HG03039 (cell line): ENCODE measurements at regions not wholly inside any gene's neighbourhood (a gene's known extent, or its start where the extent isn't known, plus 50 kb on each side); places are given as distances from the start of the nearest gene placed in this dataset.

Source experiments
- ATAC-seq: cut with Tn5 transposase; IDR thresholded peaks from one replicate; pipeline ENCODE4 v1.9.1; 2021; ENCODE audit warnings: mild to moderate bottlenecking, moderate library complexity; ENCODE audit not compliant: unreplicated experiment

GRCh38 chr21:41633627-41634026, 125.7 kb upstream of the TMPRSS2 start:
- ATAC-seq = no peak

- no peak for ATAC-seq
These were observed 125.0 kb upstream of the TMPRSS2 start for GRCh38 chr21:41632748-41633475.

- no peak for ATAC-seq
These were observed 123.9 kb upstream of the TMPRSS2 start for GRCh38 chr21:41631564-41632461.

- no peak for ATAC-seq
These were observed 123.0 kb upstream of the TMPRSS2 start for GRCh38 chr21:41630917-41631316.

DNA sequence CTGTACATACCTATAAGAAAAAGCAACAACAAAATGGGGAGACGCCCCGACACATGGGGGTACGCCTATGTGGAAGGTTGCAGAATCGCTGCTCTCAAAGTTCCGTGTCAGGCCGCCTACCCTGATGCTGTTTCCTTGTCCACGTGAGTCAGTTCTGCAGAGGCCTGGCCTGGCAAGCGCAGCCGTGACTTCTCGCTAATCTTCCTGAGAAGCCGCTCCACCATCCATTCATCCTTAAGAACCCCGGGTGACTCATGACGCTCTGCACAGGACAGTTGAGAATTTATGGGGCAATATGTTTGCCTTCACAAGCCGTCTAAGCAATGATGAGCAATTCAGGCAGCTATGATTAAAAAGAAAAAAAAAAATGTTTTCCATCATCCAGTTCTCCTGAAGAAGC, 122.3 kb upstream of the TMPRSS2 start:
- no peak for ATAC-seq

DNA sequence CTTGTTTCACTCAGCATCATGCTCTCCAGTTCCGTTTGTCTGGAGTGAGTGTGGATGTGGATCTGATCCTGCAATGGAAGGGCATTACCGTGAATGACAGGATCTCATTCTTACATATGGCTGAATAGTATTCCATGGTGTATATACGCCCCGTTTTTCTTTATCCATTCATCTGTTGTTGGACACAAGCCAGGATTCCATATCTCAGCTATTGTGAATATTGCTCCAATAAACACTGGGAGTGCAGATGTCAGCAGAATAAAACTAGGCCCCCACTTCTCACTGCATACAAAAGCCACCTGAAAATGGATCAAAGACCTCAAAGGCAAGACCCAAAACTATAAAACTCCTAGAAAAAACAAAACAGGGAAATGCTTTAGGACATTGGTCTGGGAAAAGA, 120.3 kb upstream of the TMPRSS2 start:
- no peak for ATAC-seq

GRCh38 chr21:41627428-41627827, 119.5 kb upstream of the TMPRSS2 start:
- no peak for ATAC-seq

DNA sequence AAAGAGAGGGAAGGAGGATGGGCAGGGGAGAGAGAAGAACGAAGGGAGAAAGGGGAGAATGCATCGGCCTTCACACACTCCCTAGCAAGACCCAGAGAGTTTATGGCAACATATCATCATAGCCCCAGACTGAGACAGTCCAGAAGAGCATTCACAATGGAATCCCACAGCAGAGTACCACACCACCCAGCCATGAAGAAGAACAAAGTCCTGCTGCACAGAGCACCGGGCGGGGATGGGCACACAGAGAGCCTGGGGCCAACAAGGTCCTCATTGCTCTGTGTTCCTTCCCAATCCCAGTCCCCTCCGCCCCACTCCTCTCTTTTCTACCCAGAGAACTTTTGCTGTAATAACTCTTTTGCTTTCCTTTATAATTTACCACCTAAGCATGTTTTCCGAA, 118.1 kb upstream of the TMPRSS2 start:
- no peak for ATAC-seq

DNA sequence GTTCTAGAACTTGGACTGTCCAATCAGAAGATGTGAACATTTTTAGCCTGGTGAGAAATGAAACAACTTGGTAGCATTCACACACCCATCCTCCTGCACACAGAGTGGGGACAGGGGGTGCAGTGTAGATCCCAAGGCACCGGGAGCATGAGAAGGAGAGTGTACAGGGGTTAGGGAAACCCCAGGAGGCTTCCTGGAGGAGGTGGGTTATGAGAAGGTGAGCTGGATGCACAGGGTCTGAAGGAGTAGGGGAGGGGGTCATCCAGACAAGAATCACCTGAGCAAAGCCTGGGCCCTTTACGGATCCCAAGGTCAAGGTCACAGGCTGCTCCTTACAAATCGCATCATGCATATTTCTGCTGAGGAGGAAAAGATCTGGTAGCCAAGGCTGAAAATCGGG, 117.5 kb upstream of the TMPRSS2 start:
- ATAC-seq = no peak

DNA sequence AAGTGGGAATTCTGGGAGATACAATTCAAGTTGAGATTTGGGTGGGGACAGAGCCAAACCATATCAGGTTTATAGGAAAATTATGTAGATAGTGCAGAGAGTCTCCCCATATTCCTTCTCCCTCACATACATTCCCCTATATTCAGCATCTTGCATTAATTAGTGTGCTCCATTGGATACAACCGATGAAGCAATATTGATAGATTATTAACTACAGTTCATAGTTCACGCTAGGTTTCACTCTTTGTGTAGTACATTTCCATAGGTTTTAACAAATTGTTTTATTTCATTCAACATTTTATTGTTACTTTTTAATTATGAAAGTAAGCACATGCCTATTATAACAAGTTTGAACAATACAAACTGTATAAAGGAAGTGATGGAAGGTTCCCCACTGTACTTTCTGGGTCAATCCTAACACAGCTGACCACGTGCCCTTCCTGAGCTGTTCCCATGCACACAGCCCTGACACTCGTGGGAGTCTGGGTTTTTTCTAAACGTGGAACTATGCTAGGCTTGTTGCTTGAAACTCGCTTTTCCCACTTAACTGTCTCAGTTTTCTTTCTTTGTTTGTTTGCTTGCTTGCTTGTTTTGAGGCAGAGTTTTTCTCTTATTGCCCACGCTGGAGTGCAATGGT, 116.8 kb upstream of the TMPRSS2 start:
- ATAC-seq = no peak

DNA sequence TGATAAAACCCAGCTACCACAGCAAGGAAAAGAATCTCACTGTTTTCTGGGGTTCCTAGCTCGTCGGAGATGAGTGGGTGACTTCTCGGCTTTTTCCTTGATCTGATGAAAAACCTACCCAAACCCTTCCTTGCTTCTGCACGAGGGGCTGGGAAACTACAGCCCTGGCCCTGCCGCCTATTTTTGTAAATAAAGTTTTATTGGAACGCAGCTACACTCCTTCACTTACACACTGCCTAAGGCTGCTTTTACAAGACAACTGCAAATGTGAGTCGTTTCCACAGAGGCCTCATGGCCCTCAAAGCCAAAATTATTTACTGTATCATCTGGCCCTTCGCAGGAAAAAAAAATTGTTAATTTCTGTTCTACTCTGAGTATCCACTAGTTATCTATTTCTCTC, 116.0 kb upstream of the TMPRSS2 start:
- ATAC-seq = no peak

- ATAC-seq = no peak
These were observed 115.0 kb upstream of the TMPRSS2 start for GRCh38 chr21:41622831-41623548.

DNA sequence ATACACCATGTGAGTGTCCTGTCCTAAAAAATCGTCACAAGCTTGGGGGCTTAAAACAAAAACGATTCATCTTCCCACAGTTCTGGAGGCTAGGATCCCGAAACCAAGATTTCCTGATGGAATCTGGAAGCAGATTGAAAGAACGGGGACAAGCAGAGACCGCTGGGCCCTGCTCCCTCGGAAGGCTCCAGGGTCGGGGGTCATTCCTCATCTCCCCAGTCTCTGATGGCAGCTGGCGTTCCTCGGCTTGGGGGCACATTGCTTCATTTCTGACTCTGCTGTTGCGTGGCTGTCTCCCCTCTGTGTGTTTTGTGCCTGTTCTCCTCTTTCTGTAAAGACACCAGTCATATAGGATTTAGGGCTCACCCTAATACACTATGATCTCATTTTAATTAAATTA, 114.2 kb upstream of the TMPRSS2 start:
- ATAC-seq = no peak

- no peak for ATAC-seq
These were observed 113.6 kb upstream of the TMPRSS2 start for GRCh38 chr21:41621513-41621912.

GRCh38 chr21:41620982-41621381, 113.0 kb upstream of the TMPRSS2 start:
- ATAC-seq = no peak

DNA sequence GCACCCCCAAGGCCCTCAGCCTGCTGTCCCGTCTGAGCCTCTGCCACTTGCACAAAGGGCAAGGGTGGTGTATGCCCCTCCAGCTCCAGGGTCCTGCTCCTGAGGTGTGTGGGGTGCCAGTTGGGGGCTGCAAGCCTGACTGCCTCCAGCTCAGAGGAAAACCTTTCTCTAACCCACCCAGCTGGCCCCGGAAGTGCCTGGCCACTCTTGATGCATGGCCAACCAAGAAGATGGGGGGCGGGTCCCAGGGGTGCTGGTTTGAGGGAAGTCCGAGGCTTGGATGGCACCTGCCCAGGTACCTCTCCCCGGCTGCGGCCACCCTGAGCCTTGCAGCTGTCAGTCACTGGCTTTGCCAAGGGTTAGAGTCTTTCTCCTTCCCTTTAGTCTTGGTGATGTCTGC, 112.6 kb upstream of the TMPRSS2 start:
- ATAC-seq = no peak

DNA sequence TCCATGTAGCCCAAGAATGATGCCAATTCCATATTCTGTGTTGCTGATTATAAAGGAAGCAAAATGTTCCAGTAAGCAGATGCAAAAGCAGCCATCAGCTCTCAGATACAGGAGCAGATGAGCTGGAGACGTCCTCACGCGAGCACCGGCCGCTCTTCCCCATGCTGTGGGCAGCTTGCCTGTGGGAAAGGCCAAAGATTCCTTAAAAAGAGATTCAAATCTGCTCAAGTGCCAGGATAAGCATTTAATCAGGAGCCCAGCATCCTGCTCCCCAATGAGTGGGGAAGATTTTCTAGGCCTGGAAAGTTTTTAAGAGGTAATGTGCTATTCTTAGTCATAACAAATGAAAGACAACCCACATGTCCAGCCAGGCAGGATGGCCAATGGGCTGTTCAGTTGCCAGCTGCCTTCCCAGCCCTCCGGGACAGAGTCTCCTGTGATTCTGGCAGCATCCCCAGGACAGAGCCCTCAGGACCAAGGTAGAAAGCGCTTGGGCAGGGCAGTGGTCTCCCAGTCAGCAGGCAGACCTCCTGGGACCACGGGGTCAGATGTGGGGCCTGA, 108.2 kb upstream of the TMPRSS2 start:
- no peak for ATAC-seq

GRCh38 chr21:41615613-41616012, 107.7 kb upstream of the TMPRSS2 start:
- no peak for ATAC-seq

- ATAC-seq = no peak
These were observed 106.6 kb upstream of the TMPRSS2 start for GRCh38 chr21:41614511-41614910.

- ATAC-seq = no peak
These were observed 105.6 kb upstream of the TMPRSS2 start for GRCh38 chr21:41613533-41613909.
